ENCODE measurements at regions not wholly inside any gene's neighbourhood (a gene's known extent, or its start where the extent isn't known, plus 50 kb on each side); places are given as distances from the start of the nearest gene placed in this dataset.
"Not testable (repeated sequence)": the region's sequence is repeated elsewhere in the genome, so short reads cannot be mapped to it uniquely, and the experiment has no call there.

GRCh38 chr1:5729636-5730145 lies 262.5 kb downstream of the NPHP4 start:
- DNase-seq, result no peak
- TF ChIP-seq CTCF (IDR thresholded peaks at IDR 0.05; ENCODE audit: borderline replicate concordance), result no peak
- Histone ChIP-seq H3K27ac (replicated peaks) (no peak overlapping the region), H3K4me1 (no peaks in the 10 kb centered on the region), H3K27me3 (ENCODE audit: low read depth) (peaks cover 61% of the 10 kb centered on the region), H3K9me3 (replicated peaks) (no peaks in the 10 kb centered on the region), H3K4me3 (no peak overlapping the region), H3K36me3 (no peaks in the 10 kb centered on the region)
- intact Hi-C loops (cut with micrococcal nuclease), result no loop called here

- intact Hi-C loops (cut with micrococcal nuclease), result no loop called here
- TF ChIP-seq CTCF (IDR thresholded peaks at IDR 0.05; ENCODE audit: borderline replicate concordance), result no peak
- Histone ChIP-seq H3K9me3 (replicated peaks) (no peaks in the 10 kb centered on the region), H3K36me3 (no peaks in the 10 kb centered on the region), H3K27me3 (ENCODE audit: low read depth) (peaks cover 60% of the 10 kb centered on the region), H3K4me3 (no peak overlapping the region), H3K27ac (replicated peaks) (no peak overlapping the region), H3K4me1 (no peaks in the 10 kb centered on the region)
- no peak for DNase-seq
These were observed 263.4 kb downstream of the NPHP4 start for GRCh38 chr1:5728663-5729355.

GRCh38 chr1:5727871-5728643 lies 264.2 kb downstream of the NPHP4 start:
- no peaks in the 10 kb centered on the region for H3K9me3 ChIP-seq (replicated peaks)
- DNase-seq, result no peak
- intact Hi-C loops (cut with micrococcal nuclease), result no loop called here
- peaks cover 57% of the 10 kb centered on the region for H3K27me3 ChIP-seq (ENCODE audit: low read depth)
- H3K36me3 ChIP-seq, result no peaks in the 10 kb centered on the region
- H3K4me1 ChIP-seq, result no peaks in the 10 kb centered on the region
- no peak overlapping the region for H3K4me3 ChIP-seq
- no peak for TF ChIP-seq CTCF (IDR thresholded peaks at IDR 0.05; ENCODE audit: borderline replicate concordance)
- no peak overlapping the region for H3K27ac ChIP-seq (replicated peaks)

GRCh38 chr1:5727191-5727590 lies 265.0 kb downstream of the NPHP4 start:
- no peak for DNase-seq
- no peak for TF ChIP-seq CTCF (IDR thresholded peaks at IDR 0.05; ENCODE audit: borderline replicate concordance)
- peaks cover 5% of the 10 kb centered on the region for H3K4me1 ChIP-seq
- H3K4me3 ChIP-seq, result no peak overlapping the region
- H3K36me3 ChIP-seq, result no peaks in the 10 kb centered on the region
- H3K9me3 ChIP-seq (replicated peaks), result no peaks in the 10 kb centered on the region
- H3K27me3 ChIP-seq (ENCODE audit: low read depth), result peaks cover 57% of the 10 kb centered on the region
- no peak overlapping the region for H3K27ac ChIP-seq (replicated peaks)
- intact Hi-C loops (cut with micrococcal nuclease), result no loop called here

GRCh38 chr1:5726586-5727184 lies 265.5 kb downstream of the NPHP4 start:
- DNase-seq; H3K27ac ChIP-seq (replicated peaks); H3K36me3 ChIP-seq; H3K4me1 ChIP-seq; intact Hi-C loops (cut with micrococcal nuclease); H3K4me3 ChIP-seq; H3K9me3 ChIP-seq (replicated peaks): not testable (repeated sequence)
- H3K27me3 ChIP-seq (ENCODE audit: low read depth), result peaks cover 57% of the 10 kb centered on the region
